Brain microvascular endothelial cell (primary cell): ENCODE measurements at regions not wholly inside any gene's neighbourhood (a gene's known extent, or its start where the extent isn't known, plus 50 kb on each side); places are given as distances from the start of the nearest gene placed in this dataset.

ENCODE experiments used
- DNase-seq: peaks from one replicate; pipeline ENCODE4 v3.0.0-alpha.2; 2020
- H3K27ac ChIP-seq: fragments of 250-450 bp; sonication (Bioruptor Pico); 2 replicates; pipeline ENCODE4 v1.5.1; 2020; ENCODE audit warnings: mild to moderate bottlenecking, moderate library complexity
- H3K27me3 ChIP-seq: fragments of 250-450 bp; sonication (Bioruptor Pico); replicated peaks from 2 replicates; pipeline ENCODE4 v1.5.1; 2020; ENCODE audit warnings: mild to moderate bottlenecking
- H3K36me3 ChIP-seq: fragments of 250-450 bp; sonication (Bioruptor Pico); replicated peaks from 2 replicates; pipeline ENCODE4 v1.5.1; 2020; ENCODE audit warnings: mild to moderate bottlenecking
- H3K4me3 ChIP-seq: 2 replicates; pipeline ENCODE4 v1.5.1; 2011; ENCODE audit warnings: low read depth, mild to moderate bottlenecking, control low read depth, low read length, moderate library complexity
- in situ Hi-C: cut with HindIII; loops from 2 replicates; pipeline ENCODE4 v1.10.0; 2017; ENCODE audit warnings: low sequenced_read_pairs, low pct_ligation_motif_present
- TF ChIP-seq, protein P1 (sequence below): IDR thresholded peaks from 2 replicates; pipeline ENCODE4 v1.5.1; 2011; ENCODE audit warnings: low read depth, mild to moderate bottlenecking, moderate library complexity, low read length, control low read depth, inconsistent platforms; ENCODE audit errors: missing control alignments

- Histone ChIP-seq H3K36me3 (no peaks in the 10 kb centered on the region), H3K4me3 (no peak overlapping the region), H3K27ac (no peak overlapping the region), H3K27me3 (no peaks in the 10 kb centered on the region)
- in situ Hi-C loops = no loop called here
- no peak for DNase-seq
- TF ChIP-seq, protein P1, sequence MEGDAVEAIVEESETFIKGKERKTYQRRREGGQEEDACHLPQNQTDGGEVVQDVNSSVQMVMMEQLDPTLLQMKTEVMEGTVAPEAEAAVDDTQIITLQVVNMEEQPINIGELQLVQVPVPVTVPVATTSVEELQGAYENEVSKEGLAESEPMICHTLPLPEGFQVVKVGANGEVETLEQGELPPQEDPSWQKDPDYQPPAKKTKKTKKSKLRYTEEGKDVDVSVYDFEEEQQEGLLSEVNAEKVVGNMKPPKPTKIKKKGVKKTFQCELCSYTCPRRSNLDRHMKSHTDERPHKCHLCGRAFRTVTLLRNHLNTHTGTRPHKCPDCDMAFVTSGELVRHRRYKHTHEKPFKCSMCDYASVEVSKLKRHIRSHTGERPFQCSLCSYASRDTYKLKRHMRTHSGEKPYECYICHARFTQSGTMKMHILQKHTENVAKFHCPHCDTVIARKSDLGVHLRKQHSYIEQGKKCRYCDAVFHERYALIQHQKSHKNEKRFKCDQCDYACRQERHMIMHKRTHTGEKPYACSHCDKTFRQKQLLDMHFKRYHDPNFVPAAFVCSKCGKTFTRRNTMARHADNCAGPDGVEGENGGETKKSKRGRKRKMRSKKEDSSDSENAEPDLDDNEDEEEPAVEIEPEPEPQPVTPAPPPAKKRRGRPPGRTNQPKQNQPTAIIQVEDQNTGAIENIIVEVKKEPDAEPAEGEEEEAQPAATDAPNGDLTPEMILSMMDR = no peak
Measured at GRCh38 chr1:203934651-203935050, 73.3 kb downstream of the SNRPE start.

DNA sequence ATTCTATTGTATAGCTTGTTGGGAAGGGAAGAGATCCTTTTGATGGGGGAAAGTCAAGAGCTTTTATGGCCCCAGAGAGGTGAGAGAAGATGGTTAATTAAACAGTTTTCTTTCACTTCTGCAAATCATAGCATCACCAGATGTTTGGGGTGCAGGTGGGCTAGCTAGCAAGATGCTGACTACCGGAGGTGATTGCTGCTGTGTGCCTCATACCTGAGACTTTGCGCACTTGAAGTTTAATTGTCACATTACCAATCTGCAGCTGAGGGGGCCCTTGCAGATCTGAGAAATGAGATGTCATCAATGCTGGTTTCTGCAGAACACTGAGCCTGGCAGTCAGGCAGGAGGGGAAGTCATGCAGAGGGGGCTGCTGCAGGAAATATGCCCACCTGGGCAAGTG, 73.9 kb downstream of the SNRPE start:
- DNase-seq = no peak
- no peak overlapping the region for H3K27ac ChIP-seq
- no peaks in the 10 kb centered on the region for H3K36me3 ChIP-seq
- H3K4me3 ChIP-seq = no peak overlapping the region
- TF ChIP-seq, protein P1 = no peak
- in situ Hi-C loops = no loop called here
- no peaks in the 10 kb centered on the region for H3K27me3 ChIP-seq

GRCh38 chr1:203937678-203938330, 76.4 kb downstream of the SNRPE start:
- H3K4me3 ChIP-seq = no peak overlapping the region
- no peak for DNase-seq
- no peak overlapping the region for H3K27ac ChIP-seq
- H3K36me3 ChIP-seq = no peaks in the 10 kb centered on the region
- H3K27me3 ChIP-seq = no peaks in the 10 kb centered on the region
- TF ChIP-seq, protein P1 = no peak
- in situ Hi-C loops = no loop called here

DNA sequence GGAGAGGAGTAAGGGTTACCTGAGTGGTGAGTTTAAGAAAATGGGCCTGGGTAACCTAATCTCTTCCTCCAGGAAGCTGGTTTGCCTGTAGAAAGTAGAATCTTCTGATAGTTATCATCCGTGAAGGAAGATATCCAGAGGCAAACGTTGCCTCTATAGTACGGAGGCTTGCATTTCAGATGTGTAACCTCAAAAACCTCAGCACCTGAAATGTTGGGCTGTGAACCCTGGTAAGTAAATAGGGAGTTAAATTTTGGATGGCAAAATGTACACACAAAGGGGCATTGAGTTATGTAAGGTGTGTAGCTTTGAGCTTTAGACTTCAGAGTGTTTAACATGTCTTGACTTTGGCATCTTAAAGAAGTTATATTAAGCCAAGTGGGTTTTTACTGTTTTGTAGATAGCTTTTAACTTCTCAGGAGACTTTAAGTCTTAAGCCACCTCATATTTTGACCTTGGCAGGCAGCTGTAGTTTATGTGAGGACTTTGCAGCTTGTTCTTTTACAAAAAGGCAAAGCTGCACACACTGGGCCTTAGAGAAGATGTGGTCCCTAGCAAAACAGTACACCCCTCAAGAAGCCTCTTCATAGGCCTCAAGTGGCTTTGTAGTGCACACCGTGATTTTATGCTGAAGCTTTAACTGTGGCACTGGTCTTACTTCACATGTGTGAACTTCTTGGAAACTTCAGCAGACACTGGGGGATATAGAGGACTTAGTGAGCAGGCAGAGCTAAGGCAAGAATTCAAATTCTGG, 83.4 kb downstream of the SNRPE start:
- in situ Hi-C loops = no loop called here
- Histone ChIP-seq H3K36me3 (no peaks in the 10 kb centered on the region), H3K4me3 (no peak overlapping the region), H3K27ac (no peak overlapping the region), H3K27me3 (no peaks in the 10 kb centered on the region)
- no peak for DNase-seq
- TF ChIP-seq, protein P1 = no peak

GRCh38 chr1:203954293-203954692, 92.9 kb downstream of the SNRPE start:
- no peak for DNase-seq
- in situ Hi-C loops = no loop called here
- TF ChIP-seq, protein P1 = no peak
- no peak overlapping the region for H3K4me3 ChIP-seq
- no peak overlapping the region for H3K27ac ChIP-seq
- H3K27me3 ChIP-seq = no peaks in the 10 kb centered on the region
- no peaks in the 10 kb centered on the region for H3K36me3 ChIP-seq
